WTC11 (cell line): ENCODE measurements at regions not wholly inside any gene's neighbourhood (a gene's known extent, or its start where the extent isn't known, plus 50 kb on each side); places are given as distances from the start of the nearest gene placed in this dataset.

Experiments
- MYBL2 ChIP-seq: sonication (generic); formaldehyde crosslinking; IDR thresholded peaks from 2 replicates; pipeline ENCODE4 v1.8.1; 2023; ENCODE audit warnings: mild to moderate bottlenecking, moderate library complexity, missing genetic modification reagents
- TCF7 ChIP-seq: sonication (generic); formaldehyde crosslinking; IDR thresholded peaks from 2 replicates; pipeline ENCODE4 v1.8.0; 2022; ENCODE audit warnings: mild to moderate bottlenecking, low read depth, missing genetic modification reagents, moderate library complexity
- TP53 ChIP-seq: sonication (generic); formaldehyde crosslinking; IDR thresholded peaks from 2 replicates; pipeline ENCODE4 v1.8.1; 2023; ENCODE audit warnings: mild to moderate bottlenecking, missing genetic modification reagents
- ZNF121 ChIP-seq: sonication (generic); formaldehyde crosslinking; IDR thresholded peaks from 2 replicates; pipeline ENCODE4 v1.8.0; 2023; ENCODE audit warnings: missing genetic modification reagents
- TF ChIP-seq, protein P1 (sequence below): fragments of 200-600 bp; IDR thresholded peaks from 2 replicates; pipeline ENCODE4 v1.8.0; 2022; ENCODE audit warnings: antibody characterized with exemption
- TF ChIP-seq, protein P2 (sequence below): sonication (generic); formaldehyde crosslinking; IDR thresholded peaks from 2 replicates; pipeline ENCODE4 v1.8.0; 2022; ENCODE audit warnings: missing genetic modification reagents

DNA sequence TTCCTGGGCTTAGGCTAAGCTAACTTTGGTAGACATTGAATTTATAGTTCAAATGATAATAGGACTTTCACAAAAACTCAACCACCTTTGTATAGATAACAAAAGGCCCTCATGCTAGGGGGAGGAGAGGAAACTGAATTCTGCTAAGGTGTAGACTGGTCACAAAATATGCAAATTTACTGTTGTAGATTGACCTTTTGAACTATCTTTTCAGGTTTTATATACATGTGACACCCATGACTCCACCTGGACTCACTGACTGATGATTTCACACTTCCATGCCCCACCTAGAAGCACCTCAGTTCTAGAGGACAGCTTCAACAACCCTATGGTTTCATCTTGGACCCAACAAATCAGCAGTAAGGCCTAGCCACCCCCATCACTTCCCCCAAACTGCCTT lies 165.7 kb downstream of the CEMIP2 start:
- TF ChIP-seq, protein P1, sequence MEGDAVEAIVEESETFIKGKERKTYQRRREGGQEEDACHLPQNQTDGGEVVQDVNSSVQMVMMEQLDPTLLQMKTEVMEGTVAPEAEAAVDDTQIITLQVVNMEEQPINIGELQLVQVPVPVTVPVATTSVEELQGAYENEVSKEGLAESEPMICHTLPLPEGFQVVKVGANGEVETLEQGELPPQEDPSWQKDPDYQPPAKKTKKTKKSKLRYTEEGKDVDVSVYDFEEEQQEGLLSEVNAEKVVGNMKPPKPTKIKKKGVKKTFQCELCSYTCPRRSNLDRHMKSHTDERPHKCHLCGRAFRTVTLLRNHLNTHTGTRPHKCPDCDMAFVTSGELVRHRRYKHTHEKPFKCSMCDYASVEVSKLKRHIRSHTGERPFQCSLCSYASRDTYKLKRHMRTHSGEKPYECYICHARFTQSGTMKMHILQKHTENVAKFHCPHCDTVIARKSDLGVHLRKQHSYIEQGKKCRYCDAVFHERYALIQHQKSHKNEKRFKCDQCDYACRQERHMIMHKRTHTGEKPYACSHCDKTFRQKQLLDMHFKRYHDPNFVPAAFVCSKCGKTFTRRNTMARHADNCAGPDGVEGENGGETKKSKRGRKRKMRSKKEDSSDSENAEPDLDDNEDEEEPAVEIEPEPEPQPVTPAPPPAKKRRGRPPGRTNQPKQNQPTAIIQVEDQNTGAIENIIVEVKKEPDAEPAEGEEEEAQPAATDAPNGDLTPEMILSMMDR = no peak
- no peak for TF ChIP-seq ZNF121 (CRISPR knock-in tag)
- no peak for TF ChIP-seq MYBL2
- TF ChIP-seq TP53 (CRISPR knock-in tag) = no peak
- TF ChIP-seq, protein P2, sequence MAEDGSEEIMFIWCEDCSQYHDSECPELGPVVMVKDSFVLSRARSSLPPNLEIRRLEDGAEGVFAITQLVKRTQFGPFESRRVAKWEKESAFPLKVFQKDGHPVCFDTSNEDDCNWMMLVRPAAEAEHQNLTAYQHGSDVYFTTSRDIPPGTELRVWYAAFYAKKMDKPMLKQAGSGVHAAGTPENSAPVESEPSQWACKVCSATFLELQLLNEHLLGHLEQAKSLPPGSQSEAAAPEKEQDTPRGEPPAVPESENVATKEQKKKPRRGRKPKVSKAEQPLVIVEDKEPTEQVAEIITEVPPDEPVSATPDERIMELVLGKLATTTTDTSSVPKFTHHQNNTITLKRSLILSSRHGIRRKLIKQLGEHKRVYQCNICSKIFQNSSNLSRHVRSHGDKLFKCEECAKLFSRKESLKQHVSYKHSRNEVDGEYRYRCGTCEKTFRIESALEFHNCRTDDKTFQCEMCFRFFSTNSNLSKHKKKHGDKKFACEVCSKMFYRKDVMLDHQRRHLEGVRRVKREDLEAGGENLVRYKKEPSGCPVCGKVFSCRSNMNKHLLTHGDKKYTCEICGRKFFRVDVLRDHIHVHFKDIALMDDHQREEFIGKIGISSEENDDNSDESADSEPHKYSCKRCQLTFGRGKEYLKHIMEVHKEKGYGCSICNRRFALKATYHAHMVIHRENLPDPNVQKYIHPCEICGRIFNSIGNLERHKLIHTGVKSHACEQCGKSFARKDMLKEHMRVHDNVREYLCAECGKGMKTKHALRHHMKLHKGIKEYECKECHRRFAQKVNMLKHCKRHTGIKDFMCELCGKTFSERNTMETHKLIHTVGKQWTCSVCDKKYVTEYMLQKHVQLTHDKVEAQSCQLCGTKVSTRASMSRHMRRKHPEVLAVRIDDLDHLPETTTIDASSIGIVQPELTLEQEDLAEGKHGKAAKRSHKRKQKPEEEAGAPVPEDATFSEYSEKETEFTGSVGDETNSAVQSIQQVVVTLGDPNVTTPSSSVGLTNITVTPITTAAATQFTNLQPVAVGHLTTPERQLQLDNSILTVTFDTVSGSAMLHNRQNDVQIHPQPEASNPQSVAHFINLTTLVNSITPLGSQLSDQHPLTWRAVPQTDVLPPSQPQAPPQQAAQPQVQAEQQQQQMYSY = no peak
- TF ChIP-seq TCF7 (CRISPR knock-in tag) = no peak
